OCI-LY7 (cell line): ENCODE measurements at regions not wholly inside any gene's neighbourhood (a gene's known extent, or its start where the extent isn't known, plus 50 kb on each side); places are given as distances from the start of the nearest gene placed in this dataset.

Experiments
- BruUV-seq: library from RNA; stranded (reverse); fragments of 400-500 nt; replicated peaks from 2 replicates; lab custom pipeline; 2021; lab: Mats Ljungman, UMichigan
- CTCF ChIA-PET: fragments of 300-600 bp; sonication (Branson Sonifier 250); formaldehyde crosslinking; loops from one replicate; lab custom pipeline; 2022; ENCODE audit warnings: antibody characterized with exemption; ENCODE audit not compliant: unreplicated experiment; lab: Charles Lee
- POLR2A ChIA-PET: fragments of 300-600 bp; sonication (Branson Sonifier 250); formaldehyde crosslinking; loops from one replicate; lab custom pipeline; 2022; ENCODE audit warnings: antibody characterized with exemption; lab: Charles Lee
- DNase-seq: peaks from one replicate; pipeline ENCODE4 v3.0.0-alpha.2; 2015; ENCODE audit warnings: low spot score
- H2AFZ ChIP-seq: fragments of 200-600 bp; sonication (generic), shearing (Covaris generic); 2 replicates; pipeline ENCODE4 v1.6.1; 2014; ENCODE audit warnings: mild to moderate bottlenecking, antibody characterized with exemption, low read length, moderate library complexity
- H3K27ac ChIP-seq: fragments of 200-600 bp; sonication (generic); 2 replicates; pipeline ENCODE4 v1.5.1; 2014; ENCODE audit warnings: mixed run types, low read depth, mild to moderate bottlenecking, moderate library complexity, low read length, inconsistent platforms; ENCODE audit not compliant: poor library complexity, severe bottlenecking
- H3K36me3 ChIP-seq: fragments of 200-600 bp; sonication (generic); 2 replicates; pipeline ENCODE4 v1.6.1; 2014; ENCODE audit warnings: mild to moderate bottlenecking, antibody characterized with exemption, low read length, moderate library complexity, mixed read lengths; ENCODE audit not compliant: insufficient read depth
- H3K4me1 ChIP-seq: fragments of 200-600 bp; sonication (generic); 2 replicates; pipeline ENCODE4 v1.5.1; 2014; ENCODE audit warnings: mild to moderate bottlenecking, low read length; ENCODE audit not compliant: insufficient read depth, poor library complexity, severe bottlenecking
- H3K4me2 ChIP-seq: fragments of 200-600 bp; sonication (generic); 2 replicates; pipeline ENCODE4 v1.6.1; 2014; ENCODE audit warnings: mild to moderate bottlenecking, low read length
- H3K4me3 ChIP-seq: fragments of 200-600 bp; sonication (generic); 2 replicates; pipeline ENCODE4 v1.5.1; 2014; ENCODE audit warnings: mild to moderate bottlenecking, low read depth, low read length; ENCODE audit not compliant: poor library complexity, severe bottlenecking
- H3K79me2 ChIP-seq: fragments of 200-600 bp; sonication (generic); 2 replicates; pipeline ENCODE4 v1.6.1; 2016; ENCODE audit warnings: low read depth, mild to moderate bottlenecking, low read length, moderate library complexity, mixed read lengths; ENCODE audit not compliant: insufficient read depth
- H3K9me2 ChIP-seq: fragments of 200-600 bp; sonication (generic); 2 replicates; pipeline ENCODE4 v1.6.1; 2016; ENCODE audit warnings: mild to moderate bottlenecking, low read length, mixed read lengths; ENCODE audit not compliant: insufficient read depth
- H3K9me3 ChIP-seq: fragments of 200-600 bp; sonication (generic); 2 replicates; pipeline ENCODE4 v1.6.1; 2014; ENCODE audit warnings: mild to moderate bottlenecking, mixed run types, low read length, mixed read lengths
- H4K20me1 ChIP-seq: fragments of 200-600 bp; sonication (generic); 2 replicates; pipeline ENCODE4 v1.6.1; 2014; ENCODE audit warnings: mild to moderate bottlenecking, antibody characterized with exemption, low read length, moderate library complexity, mixed read lengths; ENCODE audit not compliant: insufficient read depth
- EZH2phosphoT487 ChIP-seq: fragments of 200-600 bp; sonication (generic); IDR thresholded peaks from 2 replicates; pipeline ENCODE4 v1.6.1; 2018; ENCODE audit warnings: low read depth, borderline replicate concordance, mild to moderate bottlenecking, mixed run types, antibody characterized with exemption, low read length, moderate library complexity, mixed read lengths
- intact Hi-C: fragments of 100-400 bp; cut with micrococcal nuclease; formaldehyde crosslinking; loops from one replicate; pipeline ENCODE4 v1.10.0; 2022; ENCODE audit not compliant: unreplicated experiment
- TF ChIP-seq, protein P1 (sequence below): fragments of 200-600 bp; sonication (generic); conservative IDR thresholded peaks from 2 replicates; pipeline ENCODE4 v1.5.1; 2014; ENCODE audit warnings: mild to moderate bottlenecking, antibody characterized with exemption, low read length, moderate library complexity, mixed read lengths

GRCh38 chr14:25108291-25108690 is 58.3 kb upstream of the STXBP6 start:
- POLR2A ChIA-PET = no interaction called here
- CTCF ChIA-PET = no interaction called here

GRCh38 chr14:25103820-25104219 is 53.9 kb upstream of the STXBP6 start:
- ChIA-PET POLR2A (no interaction called here), CTCF (no interaction called here)
- no peak for DNase-seq
- no peaks in the 10 kb centered on the region for H3K4me1 ChIP-seq
- BruUV-seq = no TSS peak
- no peaks in the 10 kb centered on the region for H3K79me2 ChIP-seq
- TF ChIP-seq, protein P1, sequence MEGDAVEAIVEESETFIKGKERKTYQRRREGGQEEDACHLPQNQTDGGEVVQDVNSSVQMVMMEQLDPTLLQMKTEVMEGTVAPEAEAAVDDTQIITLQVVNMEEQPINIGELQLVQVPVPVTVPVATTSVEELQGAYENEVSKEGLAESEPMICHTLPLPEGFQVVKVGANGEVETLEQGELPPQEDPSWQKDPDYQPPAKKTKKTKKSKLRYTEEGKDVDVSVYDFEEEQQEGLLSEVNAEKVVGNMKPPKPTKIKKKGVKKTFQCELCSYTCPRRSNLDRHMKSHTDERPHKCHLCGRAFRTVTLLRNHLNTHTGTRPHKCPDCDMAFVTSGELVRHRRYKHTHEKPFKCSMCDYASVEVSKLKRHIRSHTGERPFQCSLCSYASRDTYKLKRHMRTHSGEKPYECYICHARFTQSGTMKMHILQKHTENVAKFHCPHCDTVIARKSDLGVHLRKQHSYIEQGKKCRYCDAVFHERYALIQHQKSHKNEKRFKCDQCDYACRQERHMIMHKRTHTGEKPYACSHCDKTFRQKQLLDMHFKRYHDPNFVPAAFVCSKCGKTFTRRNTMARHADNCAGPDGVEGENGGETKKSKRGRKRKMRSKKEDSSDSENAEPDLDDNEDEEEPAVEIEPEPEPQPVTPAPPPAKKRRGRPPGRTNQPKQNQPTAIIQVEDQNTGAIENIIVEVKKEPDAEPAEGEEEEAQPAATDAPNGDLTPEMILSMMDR = no peak
- no peaks in the 10 kb centered on the region for H4K20me1 ChIP-seq
- no peak overlapping the region for H2AFZ ChIP-seq
- no peak overlapping the region for H3K4me2 ChIP-seq
- H3K9me3 ChIP-seq = no peaks in the 10 kb centered on the region
- no peak overlapping the region for H3K27ac ChIP-seq
- intact Hi-C loops = no loop called here
- H3K9me2 ChIP-seq = no peaks in the 10 kb centered on the region
- H3K4me3 ChIP-seq = no peak overlapping the region
- no peaks in the 10 kb centered on the region for H3K36me3 ChIP-seq

More at GRCh38 chr14:25108291-25108690, 58.3 kb upstream of the STXBP6 start:
- intact Hi-C loops = no loop called here
- no peaks in the 10 kb centered on the region for H3K36me3 ChIP-seq
- no peaks in the 10 kb centered on the region for H3K9me3 ChIP-seq
- H2AFZ ChIP-seq = no peak overlapping the region
- H3K4me2 ChIP-seq = no peak overlapping the region
- H3K9me2 ChIP-seq = no peaks in the 10 kb centered on the region
- H3K27ac ChIP-seq = no peak overlapping the region
- H4K20me1 ChIP-seq = no peaks in the 10 kb centered on the region
- H3K4me1 ChIP-seq = no peaks in the 10 kb centered on the region
- no peak overlapping the region for H3K4me3 ChIP-seq
- TF ChIP-seq, protein P1 = no peak
- TF ChIP-seq EZH2phosphoT487 = no peak
- no peaks in the 10 kb centered on the region for H3K79me2 ChIP-seq
- no TSS peak for BruUV-seq
- no peak for DNase-seq

DNA sequence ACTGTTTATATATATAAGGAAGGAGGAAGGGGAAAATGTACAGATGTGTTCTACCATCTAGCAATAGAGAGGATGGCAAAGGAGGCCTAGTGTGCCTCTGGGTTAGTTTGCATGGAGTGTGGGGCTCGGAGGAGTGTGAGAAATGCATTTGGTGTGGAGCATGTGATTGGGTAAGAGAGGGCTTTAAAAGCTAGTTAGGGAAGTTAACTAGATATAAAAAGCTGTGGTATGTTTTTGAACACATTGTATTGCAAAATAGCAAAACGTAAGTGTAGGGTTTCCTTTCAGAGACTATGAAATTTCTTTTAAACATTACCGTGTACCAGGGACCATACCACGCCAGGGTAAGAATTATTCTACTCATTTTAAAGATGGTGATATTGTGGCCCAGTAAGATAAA is 53.3 kb upstream of the STXBP6 start:
- H2AFZ ChIP-seq = no peak overlapping the region
- intact Hi-C loops = no loop called here
- H3K9me3 ChIP-seq = no peaks in the 10 kb centered on the region
- ChIA-PET POLR2A (interaction anchor here (0.7 kb wide), 1 partner anchor 10 kb away, joined by 4 read pairs; no protein-coding TSS in a partner anchor), CTCF (no interaction called here)
- BruUV-seq = no TSS peak
- no peak for TF ChIP-seq EZH2phosphoT487
- TF ChIP-seq, protein P1 = no peak
- no peaks in the 10 kb centered on the region for H3K9me2 ChIP-seq
- H3K27ac ChIP-seq = no peak overlapping the region
- H3K4me1 ChIP-seq = no peaks in the 10 kb centered on the region
- no peak overlapping the region for H3K4me3 ChIP-seq
- H4K20me1 ChIP-seq = no peaks in the 10 kb centered on the region
- DNase-seq = no peak
- no peaks in the 10 kb centered on the region for H3K79me2 ChIP-seq
- H3K36me3 ChIP-seq = no peaks in the 10 kb centered on the region
- H3K4me2 ChIP-seq = no peak overlapping the region
